WTC11 (cell line): ENCODE measurements at regions not wholly inside any gene's neighbourhood (a gene's known extent, or its start where the extent isn't known, plus 50 kb on each side); places are given as distances from the start of the nearest gene placed in this dataset.

Experiments used
- ATAC-seq: fragments of 200-7000 bp; cut with Tn5 transposase; 2 replicates; pipeline ENCODE4 v1.10.0; 2021; ENCODE audit warnings: mild to moderate bottlenecking, moderate library complexity
- CTCF ChIA-PET: fragments of 300-600 bp; sonication (Branson Sonifier 250); formaldehyde crosslinking; loops from one replicate; lab custom pipeline; 2021; ENCODE audit warnings: antibody characterized with exemption; lab: Charles Lee
- POLR2A ChIA-PET: fragments of 350-600 bp; sonication (Branson Sonifier 250); formaldehyde crosslinking; loops from one replicate; lab custom pipeline; 2021; ENCODE audit warnings: antibody characterized with exemption; lab: Charles Lee
- DNase-seq: peaks from one replicate; pipeline ENCODE4 v3.0.0; 2021; ENCODE audit warnings: low spot score
- H3K27ac Mint-ChIP-seq: 2 replicates; pipeline ENCODE4 v1.8.0; 2021; ENCODE audit warnings: mixed read lengths
- H3K27me3 Mint-ChIP-seq: 2 replicates; pipeline ENCODE4 v1.8.0; 2021; ENCODE audit warnings: low read depth, mild to moderate bottlenecking, moderate library complexity, mixed read lengths
- H3K36me3 Mint-ChIP-seq: 2 replicates; pipeline ENCODE4 v1.8.0; 2021; ENCODE audit warnings: mixed read lengths
- H3K4me1 Mint-ChIP-seq: 2 replicates; pipeline ENCODE4 v1.8.0; 2022; ENCODE audit warnings: mixed read lengths
- H3K4me3 Mint-ChIP-seq: 2 replicates; pipeline ENCODE4 v1.8.0; 2021; ENCODE audit warnings: mild to moderate bottlenecking, moderate library complexity, mixed read lengths
- H3K9me3 Mint-ChIP-seq: 2 replicates; pipeline ENCODE4 v1.8.0; 2021; ENCODE audit warnings: mixed read lengths
- AR ChIP-seq: fragments of 250-450 bp; sonication (Bioruptor Pico); IDR thresholded peaks from 2 replicates; pipeline ENCODE4 v1.9.0; 2021; ENCODE audit warnings: mild to moderate bottlenecking
- ATF2 ChIP-seq: sonication (generic); formaldehyde crosslinking; IDR thresholded peaks from 2 replicates; pipeline ENCODE4 v1.8.1; 2022; ENCODE audit warnings: low read depth, missing genetic modification reagents, borderline replicate concordance
- ELF4 ChIP-seq: sonication (generic); formaldehyde crosslinking; IDR thresholded peaks from 2 replicates; pipeline ENCODE4 v1.8.1; 2022; ENCODE audit warnings: low read depth, mild to moderate bottlenecking, moderate library complexity, missing genetic modification reagents
- ETV6 ChIP-seq: sonication (generic); formaldehyde crosslinking; IDR thresholded peaks from 2 replicates; pipeline ENCODE4 v1.8.1; 2022; ENCODE audit warnings: mild to moderate bottlenecking, missing genetic modification reagents
- GRHL2 ChIP-seq: fragments of 250-450 bp; sonication (Bioruptor Pico); IDR thresholded peaks from 2 replicates; pipeline ENCODE4 v1.8.0; 2022; ENCODE audit warnings: mild to moderate bottlenecking, moderate library complexity; ENCODE audit not compliant: insufficient replicate concordance, severe bottlenecking
- GTF2I ChIP-seq: fragments of 250-450 bp; sonication (Bioruptor Pico); conservative IDR thresholded peaks from 2 replicates; pipeline ENCODE4 v1.4.0; 2021; ENCODE audit warnings: mild to moderate bottlenecking
- JUN ChIP-seq: sonication (generic); formaldehyde crosslinking; IDR thresholded peaks from 2 replicates; pipeline ENCODE4 v1.8.0; 2023; ENCODE audit warnings: mild to moderate bottlenecking, missing genetic modification reagents
- MAX ChIP-seq: sonication (generic); formaldehyde crosslinking; IDR thresholded peaks from 2 replicates; pipeline ENCODE4 v1.8.0; 2022; ENCODE audit warnings: mild to moderate bottlenecking, missing genetic modification reagents
- MYBL2 ChIP-seq: sonication (generic); formaldehyde crosslinking; IDR thresholded peaks from 2 replicates; pipeline ENCODE4 v1.8.1; 2023; ENCODE audit warnings: mild to moderate bottlenecking, moderate library complexity, missing genetic modification reagents
- NR2C2 ChIP-seq: sonication (generic); formaldehyde crosslinking; IDR thresholded peaks from 2 replicates; pipeline ENCODE4 v1.8.0; 2022; ENCODE audit warnings: mild to moderate bottlenecking, missing genetic modification reagents
- NR3C1 ChIP-seq: sonication (generic); formaldehyde crosslinking; conservative IDR thresholded peaks from 2 replicates; pipeline ENCODE4 v1.8.1; 2023; ENCODE audit warnings: low read depth, mild to moderate bottlenecking, missing genetic modification reagents
- PREB ChIP-seq: sonication (generic); formaldehyde crosslinking; IDR thresholded peaks from 2 replicates; pipeline ENCODE4 v1.8.1; 2022; ENCODE audit warnings: mild to moderate bottlenecking, missing genetic modification reagents, moderate library complexity, borderline replicate concordance
- RELA ChIP-seq: sonication (generic); formaldehyde crosslinking; IDR thresholded peaks from 2 replicates; pipeline ENCODE4 v1.8.1; 2022; ENCODE audit warnings: missing genetic modification reagents, mild to moderate bottlenecking, borderline replicate concordance
- SP1 ChIP-seq: sonication (generic); formaldehyde crosslinking; conservative IDR thresholded peaks from 2 replicates; pipeline ENCODE4 v1.8.1; 2022; ENCODE audit warnings: missing genetic modification reagents
- ZNF317 ChIP-seq: sonication (generic); formaldehyde crosslinking; IDR thresholded peaks from 2 replicates; pipeline ENCODE4 v1.8.1; 2023; ENCODE audit warnings: low read depth, mild to moderate bottlenecking, moderate library complexity, missing genetic modification reagents, borderline replicate concordance
- ZNF671 ChIP-seq: fragments of 250-450 bp; sonication (Bioruptor Pico); IDR thresholded peaks from 2 replicates; pipeline ENCODE4 v1.8.0; 2021; ENCODE audit warnings: mild to moderate bottlenecking
- ZSCAN18 ChIP-seq: fragments of 250-450 bp; sonication (Bioruptor Pico); IDR thresholded peaks from 2 replicates; pipeline ENCODE4 v2.1.2; 2022; ENCODE audit warnings: mild to moderate bottlenecking, moderate library complexity
- TF ChIP-seq, protein P1 (sequence below): sonication (generic); formaldehyde crosslinking; IDR thresholded peaks from 2 replicates; pipeline ENCODE4 v1.8.0; 2022; ENCODE audit warnings: mild to moderate bottlenecking, missing genetic modification reagents

DNA sequence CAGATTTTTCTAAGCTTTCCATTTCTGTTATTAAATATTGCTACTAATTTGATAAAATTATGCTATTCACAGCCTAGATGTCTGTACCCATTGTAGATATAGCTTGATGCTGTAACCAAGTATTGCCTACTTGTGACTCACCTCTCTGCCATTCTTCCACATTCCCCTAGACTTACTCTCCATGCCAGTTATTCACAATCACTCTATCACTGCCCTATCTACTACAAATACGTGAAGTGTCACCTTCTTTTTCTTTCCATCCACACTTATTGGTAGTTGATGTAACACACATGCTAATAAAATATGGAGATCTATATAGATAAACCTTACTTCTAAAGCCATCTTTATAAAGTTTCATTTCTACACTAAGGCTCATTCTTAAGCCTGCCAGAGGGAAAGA, 179.4 kb upstream of the PACRGL start:
- ATAC-seq (no peak), DNase-seq (no peak)
- CTCF ChIA-PET: no interaction called here
- POLR2A ChIA-PET: no interaction called here
- no peak overlapping the region for H3K4me3 Mint-ChIP-seq
- H3K9me3 Mint-ChIP-seq: no peaks in the 10 kb centered on the region
- no peaks in the 10 kb centered on the region for H3K27me3 Mint-ChIP-seq
- no peak overlapping the region for H3K27ac Mint-ChIP-seq
- no peak for TF ChIP-seq NR2C2 (CRISPR knock-in tag)
- no peak for TF ChIP-seq SP1 (CRISPR knock-in tag)
- no peaks in the 10 kb centered on the region for H3K4me1 Mint-ChIP-seq
- H3K36me3 Mint-ChIP-seq: no peaks in the 10 kb centered on the region

DNA sequence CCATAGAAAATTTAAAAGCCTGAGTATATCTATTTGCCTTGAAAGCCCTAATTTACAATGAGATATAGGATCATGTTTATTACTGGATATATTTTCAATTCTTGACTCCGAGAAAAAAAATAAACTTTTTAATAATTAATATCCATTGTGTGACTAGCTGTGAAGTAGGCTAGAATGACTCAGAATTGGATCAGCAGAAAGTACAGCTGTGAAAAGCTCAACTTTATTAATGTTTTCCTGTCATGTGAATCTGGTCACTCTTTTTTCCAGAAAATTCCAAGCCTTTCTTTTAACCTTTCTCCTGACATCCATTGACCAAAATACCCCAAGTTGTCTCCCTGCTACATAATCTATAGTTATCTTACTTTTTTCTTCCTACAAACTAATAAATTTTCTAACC, 171.8 kb upstream of the PACRGL start:
- H3K36me3 Mint-ChIP-seq: no peaks in the 10 kb centered on the region
- H3K4me1 Mint-ChIP-seq: no peaks in the 10 kb centered on the region
- POLR2A ChIA-PET: no interaction called here
- ATAC-seq: no peak
- no peaks in the 10 kb centered on the region for H3K27me3 Mint-ChIP-seq
- no peak overlapping the region for H3K4me3 Mint-ChIP-seq
- no peak overlapping the region for H3K27ac Mint-ChIP-seq
- H3K9me3 Mint-ChIP-seq: no peaks in the 10 kb centered on the region
- TF ChIP-seq NR3C1 (CRISPR knock-in tag) (no peak), ZNF317 (CRISPR knock-in tag) (no peak), ZNF671 (CRISPR knock-in tag) (no peak), ETV6 (CRISPR knock-in tag) (no peak), RELA (CRISPR knock-in tag) (no peak), AR (CRISPR knock-in tag) (no peak)
- CTCF ChIA-PET: interaction anchor here (1.4 kb wide), 1 partner anchor 16 kb away, joined by 4 read pairs; no protein-coding TSS in a partner anchor
- no peak for DNase-seq

DNA sequence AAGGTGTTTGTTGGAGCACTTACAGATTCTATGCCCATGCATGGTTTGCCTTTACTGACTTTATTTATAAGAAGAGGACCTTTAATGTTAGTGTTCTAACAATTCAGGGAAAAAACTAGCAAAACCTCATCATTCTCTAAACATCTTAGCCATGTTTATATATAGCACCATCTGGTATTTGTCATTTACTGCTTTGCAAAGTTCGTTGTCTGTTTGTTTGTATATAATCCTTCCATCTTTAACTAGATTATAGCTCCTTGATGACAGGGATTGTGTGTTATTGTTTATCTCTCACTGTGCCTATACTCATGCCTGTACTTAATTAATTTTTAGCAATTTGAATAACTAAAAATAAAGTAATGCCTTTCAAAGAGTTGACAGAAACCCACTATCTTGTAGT, 170.6 kb upstream of the PACRGL start:
- CTCF ChIA-PET: no interaction called here
- no peak for ATAC-seq

More for the DNA sequence above, 170.6 kb upstream of the PACRGL start:
- no peak for DNase-seq
- POLR2A ChIA-PET: no interaction called here
- Mint-ChIP-seq H3K9me3 (no peaks in the 10 kb centered on the region), H3K4me3 (no peak overlapping the region), H3K27me3 (no peaks in the 10 kb centered on the region), H3K27ac (no peak overlapping the region), H3K36me3 (no peaks in the 10 kb centered on the region), H3K4me1 (no peaks in the 10 kb centered on the region)
- TF ChIP-seq, protein P1, sequence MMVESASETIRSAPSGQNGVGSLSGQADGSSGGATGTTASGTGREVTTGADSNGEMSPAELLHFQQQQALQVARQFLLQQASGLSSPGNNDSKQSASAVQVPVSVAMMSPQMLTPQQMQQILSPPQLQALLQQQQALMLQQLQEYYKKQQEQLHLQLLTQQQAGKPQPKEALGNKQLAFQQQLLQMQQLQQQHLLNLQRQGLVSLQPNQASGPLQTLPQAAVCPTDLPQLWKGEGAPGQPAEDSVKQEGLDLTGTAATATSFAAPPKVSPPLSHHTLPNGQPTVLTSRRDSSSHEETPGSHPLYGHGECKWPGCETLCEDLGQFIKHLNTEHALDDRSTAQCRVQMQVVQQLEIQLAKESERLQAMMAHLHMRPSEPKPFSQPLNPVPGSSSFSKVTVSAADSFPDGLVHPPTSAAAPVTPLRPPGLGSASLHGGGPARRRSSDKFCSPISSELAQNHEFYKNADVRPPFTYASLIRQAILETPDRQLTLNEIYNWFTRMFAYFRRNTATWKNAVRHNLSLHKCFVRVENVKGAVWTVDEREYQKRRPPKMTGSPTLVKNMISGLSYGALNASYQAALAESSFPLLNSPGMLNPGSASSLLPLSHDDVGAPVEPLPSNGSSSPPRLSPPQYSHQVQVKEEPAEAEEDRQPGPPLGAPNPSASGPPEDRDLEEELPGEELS: no peak
- TF ChIP-seq GRHL2 (no peak), GTF2I (no peak), ELF4 (no peak), ZSCAN18 (CRISPR knock-in tag) (no peak), ATF2 (CRISPR knock-in tag) (no peak), PREB (CRISPR knock-in tag) (no peak), JUN (CRISPR knock-in tag) (no peak), MYBL2 (CRISPR knock-in tag) (no peak), MAX (CRISPR knock-in tag) (no peak), AR (CRISPR knock-in tag) (no peak)
